SJCRH30 (cell line): ENCODE measurements at regions not wholly inside any gene's neighbourhood (a gene's known extent, or its start where the extent isn't known, plus 50 kb on each side); places are given as distances from the start of the nearest gene placed in this dataset.
"Not testable (repeated sequence)": the region's sequence is repeated elsewhere in the genome, so short reads cannot be mapped to it uniquely, and the experiment has no call there.

Source experiments
- DNase-seq, 2 experiments: peaks; one replicate each; pipeline ENCODE4 v3.0.0-alpha.2; 2015 to 2020
- H3K27ac ChIP-seq: fragments of 250-450 bp; sonication (Bioruptor Pico); 2 replicates; pipeline ENCODE4 v1.5.1; 2020; ENCODE audit warnings: mild to moderate bottlenecking, moderate library complexity
- H3K27me3 ChIP-seq: fragments of 250-450 bp; sonication (Bioruptor Pico); 2 replicates; pipeline ENCODE4 v1.5.1; 2020; ENCODE audit warnings: mild to moderate bottlenecking, moderate library complexity
- H3K36me3 ChIP-seq: fragments of 250-450 bp; sonication (Bioruptor Pico); 2 replicates; pipeline ENCODE4 v1.5.1; 2020; ENCODE audit warnings: mild to moderate bottlenecking, moderate library complexity
- H3K4me1 ChIP-seq: fragments of 250-450 bp; sonication (Bioruptor Pico); 2 replicates; pipeline ENCODE4 v1.5.1; 2020; ENCODE audit warnings: mild to moderate bottlenecking, moderate library complexity
- H3K4me3 ChIP-seq: fragments of 250-450 bp; sonication (Bioruptor Pico); 2 replicates; pipeline ENCODE4 v1.5.1; 2020; ENCODE audit warnings: mild to moderate bottlenecking, moderate library complexity
- H3K9me3 ChIP-seq: fragments of 250-450 bp; sonication (Bioruptor Pico); replicated peaks from 2 replicates; pipeline ENCODE4 v1.5.1; 2020; ENCODE audit warnings: mild to moderate bottlenecking, moderate library complexity

DNA sequence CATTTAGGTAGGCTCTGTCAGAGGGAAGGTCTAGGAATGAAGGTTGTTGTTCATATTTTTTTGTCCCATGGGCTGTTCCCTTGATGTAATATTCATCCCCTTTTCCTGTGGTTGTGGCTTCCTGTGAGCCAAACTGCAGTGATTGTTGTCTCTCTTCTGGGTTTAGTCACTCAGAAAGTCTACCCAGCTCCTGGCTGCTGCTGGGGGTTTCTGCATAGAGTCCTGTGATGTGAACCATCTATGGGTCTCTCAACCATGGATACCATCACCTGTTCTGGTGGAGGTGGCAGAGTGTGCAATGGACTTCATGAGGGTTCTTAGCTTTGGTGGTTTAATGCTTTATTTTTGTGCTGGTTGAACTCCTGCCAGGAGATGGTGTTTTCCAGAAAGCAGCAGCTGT, 122.8 kb downstream of the ZC4H2 start:
- Histone ChIP-seq H3K36me3 (no peaks in the 10 kb centered on the region), H3K27ac (no peak overlapping the region), H3K4me1 (no peaks in the 10 kb centered on the region)

DNA sequence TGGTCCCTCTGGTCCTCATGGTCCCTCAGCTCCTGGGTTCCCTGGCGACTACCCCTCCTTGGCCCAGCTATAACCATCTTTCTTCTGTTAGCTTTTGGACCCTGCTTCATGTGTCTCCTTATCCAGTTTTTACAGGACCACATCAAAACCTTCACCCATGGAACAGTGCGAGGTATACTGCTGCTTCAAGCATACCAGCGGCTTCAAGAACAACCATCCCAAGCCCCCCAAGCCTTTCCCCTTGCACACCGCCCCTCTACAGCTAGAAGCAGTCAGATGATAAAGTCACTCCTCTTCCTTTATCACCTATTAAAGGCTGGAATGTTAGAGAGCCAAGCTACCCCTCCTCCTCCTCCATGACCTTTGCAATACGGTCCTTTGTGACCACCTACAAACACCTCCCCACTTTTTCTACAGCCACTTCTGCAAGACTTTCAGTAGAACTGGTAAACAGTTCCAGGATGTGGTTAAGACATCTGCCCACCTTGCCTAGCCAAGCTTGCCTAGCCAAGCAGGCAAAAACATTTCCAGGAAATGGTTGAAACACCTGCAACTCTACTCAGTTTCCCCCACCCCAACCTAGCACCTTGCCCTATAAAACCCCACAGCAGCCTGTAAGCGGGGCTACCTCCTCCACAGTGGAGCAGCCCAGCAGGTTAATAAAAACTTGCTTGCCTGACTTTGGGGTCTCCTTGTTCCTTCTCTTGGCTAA, 125.7 kb downstream of the ZC4H2 start:
- Histone ChIP-seq H3K27me3 (no peaks in the 10 kb centered on the region), H3K9me3 (no peaks in the 10 kb centered on the region), H3K4me3 (no peak overlapping the region), H3K4me1 (no peaks in the 10 kb centered on the region), H3K36me3 (no peaks in the 10 kb centered on the region), H3K27ac (no peak overlapping the region)
- DNase-seq, result no peak

More for the DNA sequence above, 122.8 kb downstream of the ZC4H2 start:
- H3K9me3 ChIP-seq, result no peaks in the 10 kb centered on the region
- no peak overlapping the region for H3K4me3 ChIP-seq
- DNase-seq, result no peak
- no peaks in the 10 kb centered on the region for H3K27me3 ChIP-seq

DNA sequence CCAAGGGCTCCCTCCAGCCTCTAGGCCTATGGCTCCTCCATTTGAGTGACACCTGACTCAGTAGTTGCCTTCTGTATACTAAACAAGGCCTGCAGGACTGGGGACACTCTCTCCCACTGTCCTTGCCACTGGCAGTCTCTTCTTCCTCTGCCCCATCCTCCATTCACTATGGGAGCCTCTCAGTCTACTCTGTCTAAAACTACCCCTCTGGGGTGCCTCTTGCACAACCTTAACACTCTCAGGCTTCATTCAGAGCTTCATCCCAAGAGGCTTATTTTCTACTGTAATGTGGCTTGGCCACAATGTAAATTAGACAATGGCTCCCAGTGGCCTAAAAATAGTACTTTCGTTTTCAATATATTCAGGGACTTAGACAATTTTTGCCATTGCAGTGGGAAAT, 133.0 kb downstream of the ZC4H2 start:
- H3K9me3 ChIP-seq, result no peaks in the 10 kb centered on the region
- no peaks in the 10 kb centered on the region for H3K27me3 ChIP-seq
- no peak for DNase-seq
- H3K36me3 ChIP-seq, result no peaks in the 10 kb centered on the region
- H3K27ac ChIP-seq, result no peak overlapping the region
- H3K4me1 ChIP-seq, result no peaks in the 10 kb centered on the region
- H3K4me3 ChIP-seq, result no peak overlapping the region

GRCh38 chrX:64842492-64842891, 133.8 kb downstream of the ZC4H2 start:
- DNase-seq, result no peak
- H3K27me3 ChIP-seq, result no peaks in the 10 kb centered on the region
- H3K4me1 ChIP-seq, result no peaks in the 10 kb centered on the region
- H3K36me3 ChIP-seq, result no peaks in the 10 kb centered on the region
- H3K4me3 ChIP-seq, result no peak overlapping the region
- no peaks in the 10 kb centered on the region for H3K9me3 ChIP-seq
- no peak overlapping the region for H3K27ac ChIP-seq

DNA sequence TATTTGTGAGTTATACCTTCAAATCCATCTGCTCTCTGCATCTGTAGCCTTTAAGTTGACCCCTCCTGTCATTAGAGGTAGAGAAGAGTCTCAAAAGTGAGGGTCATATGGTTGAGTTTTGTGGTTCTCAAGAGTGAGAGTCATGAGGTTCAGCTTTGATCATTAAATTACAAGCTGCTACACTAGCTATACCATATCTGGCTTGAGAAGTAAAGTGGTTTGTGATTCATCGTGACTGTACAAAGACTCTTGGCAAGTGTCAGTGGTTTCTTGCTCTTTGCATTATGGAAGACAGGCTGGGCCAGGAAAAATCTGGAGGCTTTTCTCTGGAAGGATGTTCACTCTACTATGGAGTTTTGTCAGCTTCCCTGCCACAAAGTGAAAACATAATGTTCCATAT, 170.6 kb downstream of the ZC4H2 start:
- H3K27me3 ChIP-seq, result no peaks in the 10 kb centered on the region
- H3K27ac ChIP-seq, result no peak overlapping the region
- no peak overlapping the region for H3K4me3 ChIP-seq
- no peaks in the 10 kb centered on the region for H3K9me3 ChIP-seq
- H3K36me3 ChIP-seq, result no peaks in the 10 kb centered on the region
- DNase-seq, result no peak
- H3K4me1 ChIP-seq, result no peaks in the 10 kb centered on the region

- no peak for DNase-seq
- H3K27ac ChIP-seq, result no peak overlapping the region
- H3K9me3 ChIP-seq, result no peaks in the 10 kb centered on the region
- H3K4me3 ChIP-seq, result no peak overlapping the region
- H3K27me3 ChIP-seq, result no peaks in the 10 kb centered on the region
- no peaks in the 10 kb centered on the region for H3K36me3 ChIP-seq
- no peaks in the 10 kb centered on the region for H3K4me1 ChIP-seq
These were observed 183.5 kb downstream of the ZC4H2 start for GRCh38 chrX:64792598-64793337.

DNA sequence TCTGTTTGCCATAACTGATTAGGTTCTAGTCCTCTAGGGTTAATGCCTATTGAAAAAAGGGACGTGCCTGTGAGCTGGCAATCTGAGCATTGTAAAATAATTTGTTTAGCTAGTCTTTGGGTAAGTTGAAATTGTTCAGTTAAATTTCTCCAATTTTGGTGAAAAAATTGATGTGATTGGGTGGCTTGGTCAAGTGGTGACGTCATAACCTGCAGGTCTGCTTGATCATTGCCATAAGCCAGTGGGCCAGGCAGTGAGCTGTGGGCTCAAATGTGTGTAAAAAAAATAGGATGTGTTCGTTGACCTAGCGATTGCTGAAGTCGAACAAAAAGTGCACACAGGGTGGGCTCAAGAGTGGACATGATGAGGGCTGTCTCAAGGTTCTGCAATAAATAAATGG, 193.3 kb downstream of the ZC4H2 start:
- Histone ChIP-seq H3K9me3 (no peaks in the 10 kb centered on the region), H3K27ac (no peak overlapping the region), H3K27me3 (no peaks in the 10 kb centered on the region), H3K4me3 (no peak overlapping the region), H3K4me1 (no peaks in the 10 kb centered on the region), H3K36me3 (no peaks in the 10 kb centered on the region)
- no peak for DNase-seq

- H3K27me3 ChIP-seq, result no peaks in the 10 kb centered on the region
- no peak overlapping the region for H3K4me3 ChIP-seq
- H3K4me1 ChIP-seq, result no peaks in the 10 kb centered on the region
- no peaks in the 10 kb centered on the region for H3K36me3 ChIP-seq
- DNase-seq, result no peak
- H3K27ac ChIP-seq, result no peak overlapping the region
- no peaks in the 10 kb centered on the region for H3K9me3 ChIP-seq
These were observed 218.2 kb downstream of the ZC4H2 start for GRCh38 chrX:64758047-64758446.

GRCh38 chrX:64739792-64740378, 236.4 kb downstream of the ZC4H2 start:
- no peak for DNase-seq
- H3K4me3 ChIP-seq, result no peak overlapping the region
- H3K4me1 ChIP-seq, result no peaks in the 10 kb centered on the region
- H3K27me3 ChIP-seq, result no peaks in the 10 kb centered on the region
- no peaks in the 10 kb centered on the region for H3K36me3 ChIP-seq
- no peaks in the 10 kb centered on the region for H3K9me3 ChIP-seq
- no peak overlapping the region for H3K27ac ChIP-seq

DNA sequence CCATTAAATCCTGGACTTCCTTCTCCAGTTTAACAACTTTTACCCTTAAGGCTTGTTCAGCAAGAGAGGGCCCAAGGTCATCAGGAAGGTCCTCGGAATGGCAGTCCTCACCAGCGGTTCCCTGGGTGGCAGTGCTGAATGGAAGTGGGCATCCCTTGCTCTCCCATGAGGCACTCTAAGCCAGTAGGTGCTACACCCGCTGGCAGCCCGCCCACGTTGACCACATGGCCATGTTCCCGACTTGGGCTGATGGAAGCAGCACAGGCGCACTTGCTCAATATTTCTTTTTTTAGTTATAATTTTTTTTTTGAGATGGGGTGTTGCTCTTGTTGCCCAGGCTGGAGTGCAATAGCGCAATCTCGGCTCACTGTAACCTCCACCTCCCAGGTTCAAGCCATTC, 277.9 kb downstream of the ZC4H2 start:
- Histone ChIP-seq H3K9me3 (no peaks in the 10 kb centered on the region), H3K4me1 (no peaks in the 10 kb centered on the region), H3K27ac (no peak overlapping the region), H3K4me3 (no peak overlapping the region), H3K27me3 (no peaks in the 10 kb centered on the region), H3K36me3 (no peaks in the 10 kb centered on the region)
- no peak for DNase-seq

- H3K4me1 ChIP-seq, DNase-seq, H3K27me3 ChIP-seq, H3K36me3 ChIP-seq, H3K27ac ChIP-seq, H3K9me3 ChIP-seq, H3K4me3 ChIP-seq: not testable (repeated sequence)
These were observed 280.9 kb downstream of the ZC4H2 start for GRCh38 chrX:64695372-64695771.

- H3K27me3 ChIP-seq, result no peaks in the 10 kb centered on the region
- no peak overlapping the region for H3K4me3 ChIP-seq
- H3K36me3 ChIP-seq, result no peaks in the 10 kb centered on the region
- no peaks in the 10 kb centered on the region for H3K4me1 ChIP-seq
- DNase-seq, result no peak
- H3K27ac ChIP-seq, result no peak overlapping the region
- no peaks in the 10 kb centered on the region for H3K9me3 ChIP-seq
These were observed 267.6 kb upstream of the MTMR8 start for GRCh38 chrX:64662876-64663275.

DNA sequence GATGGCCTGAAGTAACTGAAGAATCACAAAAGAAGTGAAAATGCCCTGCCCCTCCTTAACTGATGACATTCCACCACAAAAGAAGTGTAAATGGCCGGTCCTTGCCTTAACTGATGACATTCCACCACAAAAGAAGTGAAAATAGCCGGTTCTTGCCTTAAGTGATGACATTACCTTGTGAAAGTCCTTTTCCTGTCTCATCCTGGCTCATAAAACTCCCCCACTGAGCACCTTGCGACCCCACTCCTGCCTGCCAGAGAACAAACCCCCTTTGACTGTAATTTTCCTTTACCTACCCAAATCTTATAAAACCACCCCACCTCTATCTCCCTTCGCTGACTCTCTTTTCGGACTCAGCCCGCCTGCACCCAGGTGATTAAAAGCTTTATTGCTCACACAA, 262.0 kb upstream of the MTMR8 start:
- not testable (repeated sequence) for H3K9me3 ChIP-seq, H3K36me3 ChIP-seq, DNase-seq, H3K27me3 ChIP-seq, H3K27ac ChIP-seq, H3K4me1 ChIP-seq, H3K4me3 ChIP-seq

DNA sequence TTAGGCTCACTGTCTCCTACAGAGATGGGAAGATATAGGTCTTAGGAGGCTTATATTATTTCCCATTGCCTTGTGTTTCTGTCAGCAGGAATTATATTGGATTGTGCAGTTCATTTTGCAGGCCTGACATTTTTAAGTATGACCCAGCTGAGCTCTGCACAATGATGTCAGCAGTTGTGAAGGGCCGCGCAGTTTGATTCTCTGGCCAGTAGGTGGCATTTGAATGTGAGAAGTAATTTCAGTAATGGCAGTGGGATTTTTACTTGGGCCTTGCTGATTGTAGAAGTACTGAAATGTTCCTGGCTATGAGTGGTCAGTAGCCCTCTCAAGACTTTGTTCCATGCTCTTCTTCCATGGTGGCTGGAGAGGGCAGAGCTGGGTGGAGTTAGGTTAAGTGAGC, 247.2 kb upstream of the MTMR8 start:
- Histone ChIP-seq H3K27me3 (no peaks in the 10 kb centered on the region), H3K36me3 (no peaks in the 10 kb centered on the region), H3K27ac (no peak overlapping the region), H3K4me3 (no peak overlapping the region), H3K9me3 (no peaks in the 10 kb centered on the region), H3K4me1 (no peaks in the 10 kb centered on the region)
- peak; percentile 6 to 27 for DNase-seq
